Type B pancreatic cell (in vitro differentiated cells): ENCODE measurements at regions not wholly inside any gene's neighbourhood (a gene's known extent, or its start where the extent isn't known, plus 50 kb on each side); places are given as distances from the start of the nearest gene placed in this dataset.

Experiments
- DNase-seq: peaks from one replicate; pipeline ENCODE4 v3.0.0; 2021; ENCODE audit warnings: mixed read lengths; ENCODE audit not compliant: unreplicated experiment; ENCODE audit errors: extremely low spot score
- H3K27ac Mint-ChIP-seq: 2 replicates; pipeline ENCODE4 v1.8.0; 2021; ENCODE audit warnings: mild to moderate bottlenecking, mixed read lengths
- H3K27me3 Mint-ChIP-seq: 2 replicates; pipeline ENCODE4 v1.8.0; 2021; ENCODE audit warnings: mixed read lengths
- H3K36me3 Mint-ChIP-seq: 2 replicates; pipeline ENCODE4 v1.8.0; 2021; ENCODE audit warnings: mixed read lengths
- H3K4me1 Mint-ChIP-seq: one replicate; pipeline ENCODE4 v1.8.0; 2021; ENCODE audit warnings: mixed read lengths; ENCODE audit not compliant: unreplicated experiment
- H3K4me3 Mint-ChIP-seq: 2 replicates; pipeline ENCODE4 v1.8.0; 2021; ENCODE audit warnings: mild to moderate bottlenecking, mixed read lengths
- H3K9me3 Mint-ChIP-seq: 2 replicates; pipeline ENCODE4 v1.8.0; 2021; ENCODE audit warnings: mixed read lengths
- CTCF ChIP-seq: fragments of 200-600 bp; sonication (generic); conservative IDR thresholded peaks from 2 replicates; pipeline ENCODE4 v1.5.0; 2021; ENCODE audit warnings: antibody characterized with exemption, mild to moderate bottlenecking

- TF ChIP-seq CTCF, result no peak
- Mint-ChIP-seq H3K36me3 (no peaks in the 10 kb centered on the region), H3K4me1 (peaks cover 43% of the 10 kb centered on the region), H3K27me3 (peaks cover 18% of the 10 kb centered on the region), H3K9me3 (peaks cover 6% of the 10 kb centered on the region), H3K4me3 (no peak overlapping the region), H3K27ac (no peak overlapping the region)
- no peak for DNase-seq
These were observed 503.7 kb downstream of the SPATA31D1 start for GRCh38 chr9:82492274-82492673.

GRCh38 chr9:82495884-82496777 lies 507.6 kb downstream of the SPATA31D1 start:
- no peak for DNase-seq
- Mint-ChIP-seq H3K4me1 (peaks cover 10% of the 10 kb centered on the region), H3K4me3 (no peak overlapping the region), H3K36me3 (no peaks in the 10 kb centered on the region), H3K27me3 (peaks cover 13% of the 10 kb centered on the region), H3K27ac (no peak overlapping the region), H3K9me3 (peaks cover 6% of the 10 kb centered on the region)
- no peak for TF ChIP-seq CTCF

GRCh38 chr9:82498541-82499317 lies 510.2 kb downstream of the SPATA31D1 start:
- DNase-seq, result no peak
- TF ChIP-seq CTCF, result no peak
- H3K36me3 Mint-ChIP-seq, result no peaks in the 10 kb centered on the region
- H3K27ac Mint-ChIP-seq, result no peak overlapping the region
- no peak overlapping the region for H3K4me3 Mint-ChIP-seq
- peaks cover 6% of the 10 kb centered on the region for H3K9me3 Mint-ChIP-seq
- H3K27me3 Mint-ChIP-seq, result peaks cover 10% of the 10 kb centered on the region
- no peaks in the 10 kb centered on the region for H3K4me1 Mint-ChIP-seq

GRCh38 chr9:82499337-82499736 lies 510.8 kb downstream of the SPATA31D1 start:
- no peaks in the 10 kb centered on the region for H3K4me1 Mint-ChIP-seq
- peaks cover 10% of the 10 kb centered on the region for H3K27me3 Mint-ChIP-seq
- no peaks in the 10 kb centered on the region for H3K36me3 Mint-ChIP-seq
- H3K27ac Mint-ChIP-seq, result no peak overlapping the region
- no peak for TF ChIP-seq CTCF
- no peak for DNase-seq
- no peak overlapping the region for H3K4me3 Mint-ChIP-seq
- H3K9me3 Mint-ChIP-seq, result peaks cover 6% of the 10 kb centered on the region

- Mint-ChIP-seq H3K36me3 (no peaks in the 10 kb centered on the region), H3K4me3 (no peak overlapping the region), H3K27me3 (no peaks in the 10 kb centered on the region), H3K9me3 (peaks cover 13% of the 10 kb centered on the region), H3K4me1 (no peaks in the 10 kb centered on the region), H3K27ac (no peak overlapping the region)
- no peak for DNase-seq
- TF ChIP-seq CTCF, result no peak
These were observed 516.0 kb downstream of the SPATA31D1 start for GRCh38 chr9:82504620-82505019.
